Loucy (cell line): ENCODE measurements at regions not wholly inside any gene's neighbourhood (a gene's known extent, or its start where the extent isn't known, plus 50 kb on each side); places are given as distances from the start of the nearest gene placed in this dataset.

Experiments
- CTCF ChIP-seq: fragments of 200-600 bp; sonication (generic); conservative IDR thresholded peaks from 2 replicates; pipeline ENCODE4 v1.5.1; 2014; ENCODE audit warnings: mild to moderate bottlenecking, antibody characterized with exemption, low read length
- EZH2phosphoT487 ChIP-seq: fragments of 200-600 bp; IDR thresholded peaks from 2 replicates; pipeline ENCODE4 v1.6.1; 2018; ENCODE audit warnings: antibody characterized with exemption, mild to moderate bottlenecking, moderate library complexity, borderline replicate concordance

DNA sequence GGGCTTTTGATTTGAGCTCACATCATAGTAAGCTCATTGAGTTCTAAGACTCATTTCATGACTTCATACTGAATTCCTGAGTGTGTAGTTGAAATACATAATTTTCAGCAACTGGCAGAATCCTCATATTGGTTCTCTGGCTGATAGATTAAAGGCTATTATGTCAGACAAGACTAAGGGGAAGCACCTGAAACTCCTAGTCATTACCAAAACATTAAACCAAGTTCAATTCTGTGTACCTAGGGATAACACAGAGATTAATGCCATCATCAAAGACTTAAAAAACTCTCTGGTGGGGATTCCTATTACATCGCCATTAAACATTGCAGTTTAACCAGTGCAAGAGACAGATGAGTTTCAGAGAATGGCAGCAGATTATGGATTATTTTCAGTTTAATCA lies 339.1 kb downstream of the PTPRC start:
- TF ChIP-seq CTCF (no peak), EZH2phosphoT487 (no peak)
